K562 (cell line): ENCODE measurements at regions not wholly inside any gene's neighbourhood (a gene's known extent, or its start where the extent isn't known, plus 50 kb on each side); places are given as distances from the start of the nearest gene placed in this dataset.

ENCODE experiments used
- ATAC-seq: fragments of 200-7000 bp; cut with Tn5 transposase; 3 replicates; pipeline ENCODE4 v1.9.1; 2020; ENCODE audit warnings: moderate library complexity
- BruUV-seq: library from RNA; stranded (reverse); fragments of 400-500 nt; replicated peaks from 2 replicates; lab custom pipeline; 2021; lab: Mats Ljungman, UMichigan
- CTCF ChIA-PET: fragments of 300-600 bp; formaldehyde crosslinking; extraction: SDS; loops from one replicate; lab custom pipeline; 2021; ENCODE audit warnings: low intra/inter-chr PET ratio; lab: Yijun Ruan, JAX
- POLR2A ChIA-PET: fragments of 300-600, 350-650 bp; sonication (Branson Sonifier 250); formaldehyde crosslinking; extraction: SDS; loops from one replicate; lab custom pipeline; 2021; ENCODE audit warnings: antibody characterized with exemption, inconsistent platforms; lab: Yijun Ruan, JAX
- DNase-seq, 4 experiments: peaks; one replicate each; pipeline versions ENCODE4 v3.0.0 to v3.0.0-alpha.2; 2011 to 2018; ENCODE audit warnings: low spot score in 3 of 4, mixed read lengths in 3 of 4; ENCODE audit errors: extremely low read depth in 1 of 4
- FAIRE-seq: peaks from 2 replicates; lab custom pipeline; 2011; peaks lifted over from hg19 to GRCh38; lab: Jason Lieb, UNC
- H2AFZ ChIP-seq: 2 replicates; pipeline ENCODE4 v1.6.0; 2011; ENCODE audit warnings: low read depth, low read length, control low read depth, inconsistent platforms
- H3K27ac ChIP-seq: fragments of 200-600 bp; 3 replicates; pipeline ENCODE4 v1.8.0; 2011; ENCODE audit warnings: low read depth, mild to moderate bottlenecking, control low read depth, inconsistent platforms, low read length, moderate library complexity, mixed read lengths; ENCODE audit errors: extremely low read depth
- H3K27me3 ChIP-seq, 2 experiments: fragments of 300-600 bp in 1 of 2; 2 replicates in 1 of 2; 3 replicates in 1 of 2; pipeline versions ENCODE4 v1.6.0 to v1.8.0; 2011; ENCODE audit warnings: inconsistent platforms in 2 of 2, low read length in 2 of 2, mild to moderate bottlenecking in 1 of 2, mixed read lengths in 1 of 2, moderate library complexity in 1 of 2; ENCODE audit not compliant: control insufficient read depth in 2 of 2, insufficient read depth in 2 of 2
- H3K36me3 ChIP-seq: fragments of 300-600 bp; 3 replicates; pipeline ENCODE4 v1.8.0; 2011; ENCODE audit warnings: mild to moderate bottlenecking, low read length, inconsistent platforms; ENCODE audit not compliant: control insufficient read depth, insufficient read depth
- H3K4me1 ChIP-seq, 2 experiments: fragments of 200-600 bp in 1 of 2; replicated peaks in 1 of 2; 2 replicates in 1 of 2; 3 replicates in 1 of 2; pipeline versions ENCODE4 v1.5.1 to v1.8.0; 2011; ENCODE audit warnings: inconsistent platforms in 2 of 2, low read length in 2 of 2, mild to moderate bottlenecking in 1 of 2, mixed read lengths in 1 of 2, moderate library complexity in 1 of 2; ENCODE audit not compliant: control insufficient read depth in 2 of 2, insufficient read depth in 2 of 2
- H3K4me2 ChIP-seq: 2 replicates; pipeline ENCODE4 v1.6.1; 2011; ENCODE audit warnings: low read length, control low read depth, inconsistent platforms, mixed read lengths; ENCODE audit not compliant: insufficient read depth
- H3K4me3 ChIP-seq: fragments of 200-600 bp; sonication (generic), shearing (Covaris generic); 2 replicates; pipeline ENCODE4 v1.5.1; 2016; ENCODE audit warnings: control low read depth, inconsistent platforms
- H3K79me2 ChIP-seq: fragments of 200-600 bp; 3 replicates; pipeline ENCODE4 v1.8.0; 2011; ENCODE audit warnings: low read length, inconsistent platforms; ENCODE audit not compliant: control insufficient read depth, insufficient read depth
- H3K9ac ChIP-seq, 2 experiments: 2 replicates each; pipeline versions ENCODE4 v1.6.0 to v1.6.1; 2011; ENCODE audit warnings: low read depth in 2 of 2, low read length in 2 of 2, control low read depth in 1 of 2, inconsistent platforms in 1 of 2, mild to moderate bottlenecking in 1 of 2, mixed read lengths in 1 of 2; ENCODE audit not compliant: insufficient read depth in 1 of 2
- H3K9me1 ChIP-seq: one replicate; pipeline ENCODE4 v1.6.0; 2011; ENCODE audit warnings: inconsistent platforms, mild to moderate bottlenecking, low read length, moderate library complexity; ENCODE audit not compliant: control insufficient read depth, insufficient read depth
- H3K9me3 ChIP-seq: replicated peaks from 2 replicates; pipeline ENCODE4 v1.5.1; 2011; ENCODE audit warnings: low read depth, low read length, inconsistent platforms; ENCODE audit not compliant: control insufficient read depth, insufficient read depth
- H4K20me1 ChIP-seq: replicated peaks from 2 replicates; pipeline ENCODE4 v1.6.1; 2011; ENCODE audit warnings: low read length, inconsistent platforms, mixed read lengths; ENCODE audit not compliant: control insufficient read depth, insufficient read depth
- ATF2 ChIP-seq: sonication (generic); formaldehyde crosslinking; IDR thresholded peaks from 2 replicates; pipeline ENCODE4 v1.8.1; 2022; ENCODE audit warnings: missing genetic modification reagents
- ATF3 ChIP-seq, 2 experiments: fragments of 450-650 bp in 1 of 2; sonication (generic) in 1 of 2; formaldehyde crosslinking in 1 of 2; IDR thresholded peaks in 1 of 2; conservative IDR thresholded peaks in 1 of 2; 2 replicates each; pipeline versions ENCODE4 v1.6.1 to v1.8.1; 2016 to 2023; ENCODE audit warnings: mild to moderate bottlenecking in 2 of 2, moderate library complexity in 2 of 2, inconsistent platforms in 1 of 2, missing genetic modification reagents in 1 of 2
- CBX3 ChIP-seq, 2 experiments: IDR thresholded peaks; 1 replicate in 1 of 2; 2 replicates in 1 of 2; pipeline ENCODE4 v1.6.1; 2012; ENCODE audit warnings: inconsistent platforms in 2 of 2, low read length in 2 of 2, borderline replicate concordance in 1 of 2, control low read depth in 1 of 2
- CBX5 ChIP-seq: IDR thresholded peaks from 2 replicates; pipeline ENCODE4 v1.6.1; 2014; ENCODE audit warnings: low read depth, borderline replicate concordance
- EHMT2 ChIP-seq: fragments of 450-650 bp; IDR thresholded peaks from 2 replicates; pipeline ENCODE4 v1.6.1; 2018; ENCODE audit warnings: antibody characterized with exemption
- TAF7 ChIP-seq: fragments of 450-650 bp; IDR thresholded peaks from 2 replicates; pipeline ENCODE4 v1.6.1; 2016; ENCODE audit warnings: missing genetic modification characterization, missing compliant biosample characterization
- TEAD4 ChIP-seq, 2 experiments: sonication (generic) in 1 of 2; formaldehyde crosslinking in 1 of 2; IDR thresholded peaks; 2 replicates each; pipeline versions ENCODE4 v1.6.1 to v1.8.0; 2012 to 2022; ENCODE audit warnings: borderline replicate concordance in 1 of 2, inconsistent platforms in 1 of 2, low read length in 1 of 2, mild to moderate bottlenecking in 1 of 2, missing genetic modification reagents in 1 of 2
- TRIM28 ChIP-seq: fragments of 450-650 bp; IDR thresholded peaks from 2 replicates; pipeline ENCODE4 v1.6.1; 2017
- WGBS: fragments of 100-300 bp; shearing (Covaris generic); methylation state at CpG from one replicate; pipeline ENCODE4 v1.1.6; 2016; ENCODE audit warnings: low coverage, mixed read lengths; ENCODE audit not compliant: insufficient coverage; ENCODE audit errors: missing lambda C conversion rate; 5-methylcytosine and 5-hydroxymethylcytosine counted together
- in situ Hi-C: fragments of 300-500 bp; cut with MboI; formaldehyde crosslinking; loops from 4 replicates; pipeline ENCODE4 v1.15.0; 2018; ENCODE audit warnings: inconsistent platforms, mixed read lengths
- intact Hi-C: fragments of 100-400 bp; cut with micrococcal nuclease; formaldehyde crosslinking; loops from 2 replicates; pipeline ENCODE4 v1.14.2; 2022
- TF ChIP-seq, protein P1 (sequence below): fragments of 150-350 bp; IDR thresholded peaks from 2 replicates; pipeline ENCODE4 v1.6.1; 2014; ENCODE audit warnings: low read depth, mild to moderate bottlenecking, low read length, borderline replicate concordance

DNA sequence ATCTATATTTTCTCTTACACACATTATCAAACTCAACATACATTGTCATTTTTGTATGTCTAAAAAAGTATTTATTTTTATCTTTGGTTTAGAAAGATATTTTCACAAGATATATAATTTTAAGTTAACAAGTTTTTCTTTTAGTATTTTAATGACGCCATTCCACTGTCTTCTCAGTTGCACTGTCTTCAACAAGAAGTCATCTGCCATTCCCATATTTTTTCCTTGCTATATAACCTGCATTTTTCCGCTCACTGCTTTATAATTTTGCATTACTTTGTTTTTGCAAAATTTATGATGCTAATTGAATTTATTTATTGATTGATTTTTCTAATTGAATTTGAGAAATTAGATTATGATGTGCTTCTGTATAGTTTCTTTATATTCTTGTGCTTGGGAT lies 357.8 kb upstream of the RNF32 start:
- Histone ChIP-seq H3K27me3 (no peaks in the 10 kb centered on the region), H2AFZ (no peak overlapping the region), H3K79me2 (no peaks in the 10 kb centered on the region), H3K4me3 (no peak overlapping the region), H4K20me1 (no peaks in the 10 kb centered on the region), H3K4me1 (no peaks in the 10 kb centered on the region), H3K36me3 (no peaks in the 10 kb centered on the region), H3K9me1 (no peaks in the 10 kb centered on the region), H3K4me2 (no peak overlapping the region), H3K9me3 (no peaks in the 10 kb centered on the region), H3K9ac (no peak overlapping the region), H3K27ac (no peak overlapping the region)
- ChIA-PET CTCF (no interaction called here), POLR2A (no interaction called here)
- intact Hi-C loops, result no loop called here
- in situ Hi-C loops, result no loop called here
- TF ChIP-seq ATF3 (IDR thresholded peaks at IDR 0.05) (no peak), ATF3 (CRISPR knock-in tag; conservative IDR thresholded peaks at IDR 0.05) (no peak), CBX5 (peak; percentile 91), CBX3 (IDR thresholded peaks at IDR 0.05; ENCODE audit: borderline replicate concordance in 1 of 2, low read length in 2 of 2) (peak in 1 of 2 experiments; percentile 86; a peak in 1 of 3 replicates), ATF2 (CRISPR knock-in tag) (no peak), EHMT2 (peak; percentile 34; the same call in 1 of the 2 replicates), TAF7 (no peak), TEAD4 (IDR thresholded peaks at IDR 0.05; ENCODE audit: low read length) (no peak), TEAD4 (CRISPR knock-in tag; IDR thresholded peaks at IDR 0.05; ENCODE audit: borderline replicate concordance) (no peak), TRIM28 (peak; percentile 69; the same call in 1 of the 2 replicates)
- TF ChIP-seq, protein P1, sequence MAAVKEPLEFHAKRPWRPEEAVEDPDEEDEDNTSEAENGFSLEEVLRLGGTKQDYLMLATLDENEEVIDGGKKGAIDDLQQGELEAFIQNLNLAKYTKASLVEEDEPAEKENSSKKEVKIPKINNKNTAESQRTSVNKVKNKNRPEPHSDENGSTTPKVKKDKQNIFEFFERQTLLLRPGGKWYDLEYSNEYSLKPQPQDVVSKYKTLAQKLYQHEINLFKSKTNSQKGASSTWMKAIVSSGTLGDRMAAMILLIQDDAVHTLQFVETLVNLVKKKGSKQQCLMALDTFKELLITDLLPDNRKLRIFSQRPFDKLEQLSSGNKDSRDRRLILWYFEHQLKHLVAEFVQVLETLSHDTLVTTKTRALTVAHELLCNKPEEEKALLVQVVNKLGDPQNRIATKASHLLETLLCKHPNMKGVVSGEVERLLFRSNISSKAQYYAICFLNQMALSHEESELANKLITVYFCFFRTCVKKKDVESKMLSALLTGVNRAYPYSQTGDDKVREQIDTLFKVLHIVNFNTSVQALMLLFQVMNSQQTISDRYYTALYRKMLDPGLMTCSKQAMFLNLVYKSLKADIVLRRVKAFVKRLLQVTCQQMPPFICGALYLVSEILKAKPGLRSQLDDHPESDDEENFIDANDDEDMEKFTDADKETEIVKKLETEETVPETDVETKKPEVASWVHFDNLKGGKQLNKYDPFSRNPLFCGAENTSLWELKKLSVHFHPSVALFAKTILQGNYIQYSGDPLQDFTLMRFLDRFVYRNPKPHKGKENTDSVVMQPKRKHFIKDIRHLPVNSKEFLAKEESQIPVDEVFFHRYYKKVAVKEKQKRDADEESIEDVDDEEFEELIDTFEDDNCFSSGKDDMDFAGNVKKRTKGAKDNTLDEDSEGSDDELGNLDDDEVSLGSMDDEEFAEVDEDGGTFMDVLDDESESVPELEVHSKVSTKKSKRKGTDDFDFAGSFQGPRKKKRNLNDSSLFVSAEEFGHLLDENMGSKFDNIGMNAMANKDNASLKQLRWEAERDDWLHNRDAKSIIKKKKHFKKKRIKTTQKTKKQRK, result no peak
- no peak for ATAC-seq
- 0% methylated on average over 2 of the region's 2 CpGs for WGBS
- no TSS peak for BruUV-seq
- FAIRE-seq, result no peak
- DNase-seq, result no peak
